Activated CD4-positive, alpha-beta T cell treated with anti-CD3 and anti-CD28 coated beads, Interleukin-2, amount 10 ng/mL, durations not matched to agents 24 days and 14 days (primary cell): ENCODE measurements at regions not wholly inside any gene's neighbourhood (a gene's known extent, or its start where the extent isn't known, plus 50 kb on each side); places are given as distances from the start of the nearest gene placed in this dataset.
"Not testable (repeated sequence)": the region's sequence is repeated elsewhere in the genome, so short reads cannot be mapped to it uniquely, and the experiment has no call there.

Experiments
- DNase-seq: peaks from one replicate; pipeline ENCODE4 v3.0.0; 2022
- H3K27ac Mint-ChIP-seq: one replicate; pipeline ENCODE4 v1.8.0; 2022; ENCODE audit warnings: mild to moderate bottlenecking, mixed read lengths
- H3K27me3 Mint-ChIP-seq: one replicate; pipeline ENCODE4 v1.8.0; 2022; ENCODE audit warnings: mixed read lengths
- H3K36me3 Mint-ChIP-seq: one replicate; pipeline ENCODE4 v1.8.0; 2022; ENCODE audit warnings: low read depth, mild to moderate bottlenecking, mixed read lengths
- H3K4me1 Mint-ChIP-seq: one replicate; pipeline ENCODE4 v1.8.0; 2021; ENCODE audit warnings: mixed read lengths
- H3K4me3 Mint-ChIP-seq: one replicate; pipeline ENCODE4 v1.8.0; 2022; ENCODE audit warnings: mild to moderate bottlenecking, moderate library complexity, mixed read lengths
- H3K9me3 Mint-ChIP-seq: one replicate; pipeline ENCODE4 v1.8.0; 2021; ENCODE audit warnings: mixed read lengths
- intact Hi-C: fragments of 100-400 bp; cut with micrococcal nuclease; formaldehyde crosslinking; loops from one replicate; pipeline ENCODE4 v1.15.1; 2023

DNA sequence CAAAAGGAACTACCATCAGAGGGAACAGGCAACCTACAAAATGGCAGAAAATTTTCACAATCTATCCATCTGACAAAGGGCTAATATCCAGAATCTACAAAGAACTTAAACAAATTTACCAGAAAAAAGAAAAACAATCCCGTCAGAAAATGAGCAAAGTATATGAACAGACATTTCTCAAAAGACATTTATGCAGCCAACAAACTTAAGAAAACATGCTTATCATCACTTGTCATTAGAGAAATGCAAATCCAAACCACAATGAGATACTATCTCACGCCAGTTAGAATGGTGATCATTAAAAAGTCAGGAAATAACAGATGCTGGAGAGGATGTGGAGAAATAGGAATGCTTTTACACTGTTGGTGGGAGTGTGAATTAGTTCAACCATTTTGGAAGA lies 516.2 kb downstream of the NFIB start:
- H3K27me3 Mint-ChIP-seq, H3K27ac Mint-ChIP-seq, intact Hi-C loops, DNase-seq, H3K4me3 Mint-ChIP-seq, H3K9me3 Mint-ChIP-seq, H3K4me1 Mint-ChIP-seq, H3K36me3 Mint-ChIP-seq: not testable (repeated sequence)

DNA sequence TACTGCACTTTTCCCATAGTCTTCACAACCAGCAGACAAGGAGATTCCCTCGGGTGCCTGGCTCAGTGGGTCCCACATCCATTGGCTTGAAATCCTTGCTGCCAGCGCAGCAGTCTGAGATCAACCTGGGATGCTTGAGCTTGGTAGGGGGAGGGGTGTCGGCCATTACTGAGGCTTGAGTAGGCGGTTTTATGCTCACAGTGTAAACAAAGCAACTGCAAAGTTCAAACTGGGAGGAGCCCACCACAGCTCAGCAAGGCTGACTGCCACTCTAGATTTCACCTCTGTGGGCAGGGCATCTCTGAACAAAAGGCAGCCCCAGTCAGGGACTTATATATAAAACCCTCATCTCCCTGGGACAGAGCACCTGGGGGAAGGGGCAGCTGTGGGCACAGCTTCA lies 512.3 kb upstream of the MPDZ start:
- Mint-ChIP-seq H3K4me1 (no peaks in the 10 kb centered on the region), H3K27me3 (no peaks in the 10 kb centered on the region), H3K27ac (no peak overlapping the region), H3K36me3 (no peaks in the 10 kb centered on the region), H3K9me3 (peaks cover 3% of the 10 kb centered on the region), H3K4me3 (no peak overlapping the region)
- intact Hi-C loops = no loop called here
- no peak for DNase-seq

DNA sequence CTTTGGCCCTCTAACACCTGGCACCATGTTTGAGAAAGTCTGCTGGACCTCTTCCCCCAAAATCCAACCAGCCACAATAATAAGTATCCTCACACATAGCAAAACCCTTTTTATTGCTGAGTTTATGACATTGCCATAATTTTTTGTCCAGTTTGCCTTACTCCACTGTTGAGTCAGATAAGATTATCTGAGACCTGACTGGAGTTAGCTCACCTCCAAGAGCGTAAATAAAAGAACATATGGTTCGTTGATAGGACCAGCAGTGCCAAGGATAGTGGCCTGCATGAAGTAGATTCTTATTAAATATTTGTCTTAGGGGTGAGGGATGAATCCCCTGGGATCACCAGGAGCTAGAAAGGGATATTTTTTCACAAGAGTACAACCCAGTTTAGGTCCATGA lies 510.6 kb upstream of the MPDZ start:
- H3K4me3 Mint-ChIP-seq = no peak overlapping the region
- H3K4me1 Mint-ChIP-seq = no peaks in the 10 kb centered on the region
- intact Hi-C loops = no loop called here
- H3K36me3 Mint-ChIP-seq = no peaks in the 10 kb centered on the region
- H3K27ac Mint-ChIP-seq = no peak overlapping the region
- no peaks in the 10 kb centered on the region for H3K27me3 Mint-ChIP-seq
- H3K9me3 Mint-ChIP-seq = peaks cover 3% of the 10 kb centered on the region
- DNase-seq = no peak

DNA sequence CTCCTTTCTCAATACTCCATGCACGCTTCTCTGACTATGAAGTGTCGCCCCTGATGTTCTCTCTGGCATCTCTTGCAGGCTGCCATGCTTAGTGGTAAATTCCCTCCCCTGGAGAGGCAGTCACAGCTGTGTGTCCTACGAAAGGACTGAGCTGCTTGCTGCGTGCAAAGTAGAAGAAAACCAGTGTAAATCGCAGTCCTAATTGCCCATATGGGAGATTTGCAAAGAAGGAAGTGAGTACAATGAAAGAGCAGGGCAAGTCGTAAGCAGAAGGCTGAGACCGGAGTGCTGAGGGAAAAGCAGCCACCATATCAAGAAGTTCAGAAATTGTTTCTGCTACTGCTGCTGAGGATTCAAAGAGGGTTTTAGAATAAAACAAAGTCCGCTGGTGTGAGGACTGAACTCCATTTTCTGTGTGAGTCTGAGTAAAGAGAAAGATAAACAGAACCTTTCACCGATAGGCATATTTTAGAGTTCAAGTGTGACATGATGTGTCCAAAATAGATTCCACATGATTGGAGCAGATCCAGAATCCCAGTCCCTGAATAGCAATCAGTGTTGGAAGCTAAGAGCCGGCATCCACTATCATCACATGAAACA lies 507.8 kb upstream of the MPDZ start:
- Mint-ChIP-seq H3K27me3 (no peaks in the 10 kb centered on the region), H3K4me1 (no peaks in the 10 kb centered on the region), H3K4me3 (no peak overlapping the region), H3K9me3 (no peaks in the 10 kb centered on the region), H3K27ac (no peak overlapping the region), H3K36me3 (no peaks in the 10 kb centered on the region)
- no peak for DNase-seq
- intact Hi-C loops = no loop called here

DNA sequence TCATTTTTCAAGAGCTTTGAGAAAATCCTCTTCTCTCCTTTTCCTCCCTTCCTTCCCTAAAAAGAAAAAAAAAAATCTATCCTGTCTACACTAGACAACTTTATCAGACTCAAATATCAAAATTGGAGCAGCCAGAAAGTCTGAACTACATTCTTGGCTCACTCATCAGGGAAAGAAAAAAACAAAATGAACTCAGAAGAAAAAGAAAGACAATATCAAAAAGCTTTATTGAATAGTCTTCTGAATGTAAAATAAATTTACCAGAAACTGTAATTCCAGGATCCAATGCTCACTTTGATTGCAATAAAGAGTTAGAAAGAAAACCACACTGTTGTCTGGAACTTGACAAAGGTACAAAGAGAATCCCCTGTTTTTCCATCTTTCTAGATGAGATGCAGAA lies 507.2 kb upstream of the MPDZ start:
- intact Hi-C loops = no loop called here
- no peaks in the 10 kb centered on the region for H3K27me3 Mint-ChIP-seq
- no peaks in the 10 kb centered on the region for H3K36me3 Mint-ChIP-seq
- H3K27ac Mint-ChIP-seq = no peak overlapping the region
- H3K4me3 Mint-ChIP-seq = no peak overlapping the region
- no peaks in the 10 kb centered on the region for H3K9me3 Mint-ChIP-seq
- H3K4me1 Mint-ChIP-seq = no peaks in the 10 kb centered on the region
- DNase-seq = no peak

DNA sequence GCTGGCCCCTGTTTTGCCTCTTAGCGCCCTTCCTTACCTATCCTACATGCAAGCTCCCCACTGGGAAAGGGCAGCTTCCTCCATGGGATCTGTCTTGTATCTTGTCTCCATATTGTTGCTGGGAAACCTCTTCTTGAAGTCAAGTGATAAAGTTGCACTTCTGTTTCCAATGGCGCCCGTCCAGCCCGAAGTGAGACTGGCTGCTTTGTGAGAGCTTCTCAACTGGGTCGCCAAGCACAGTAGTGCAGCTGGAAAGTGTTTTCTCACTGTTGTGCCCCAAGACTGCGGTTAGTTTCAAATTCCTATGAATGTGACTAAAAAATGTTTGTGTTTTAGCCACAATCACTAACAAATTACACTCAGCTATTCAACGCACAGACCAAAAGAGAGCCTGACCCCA lies 506.6 kb upstream of the MPDZ start:
- H3K36me3 Mint-ChIP-seq = no peaks in the 10 kb centered on the region
- no peaks in the 10 kb centered on the region for H3K9me3 Mint-ChIP-seq
- H3K4me3 Mint-ChIP-seq = no peak overlapping the region
- H3K27me3 Mint-ChIP-seq = no peaks in the 10 kb centered on the region
- no peaks in the 10 kb centered on the region for H3K4me1 Mint-ChIP-seq
- no peak for DNase-seq
- no peak overlapping the region for H3K27ac Mint-ChIP-seq
- intact Hi-C loops = no loop called here

DNA sequence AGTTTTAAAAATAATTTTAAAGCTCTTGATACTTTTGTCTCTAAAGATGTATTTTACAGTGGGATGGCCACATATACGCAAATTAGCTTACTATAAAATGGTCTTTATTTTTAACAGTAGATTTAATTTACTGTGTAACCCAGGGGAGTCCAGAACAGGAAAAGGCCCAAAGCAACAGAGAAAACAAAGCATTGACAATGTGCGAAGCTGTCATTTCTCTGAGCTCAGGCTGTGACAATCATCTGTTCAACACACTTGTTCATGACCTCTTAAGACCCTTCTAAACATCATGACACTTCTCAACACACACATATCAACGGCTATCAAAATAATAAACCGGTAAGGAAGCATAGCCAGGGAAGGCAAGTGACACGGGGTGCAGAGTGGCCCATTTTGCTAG lies 499.6 kb upstream of the MPDZ start:
- Mint-ChIP-seq H3K36me3 (no peaks in the 10 kb centered on the region), H3K27me3 (no peaks in the 10 kb centered on the region), H3K4me3 (no peak overlapping the region), H3K4me1 (no peaks in the 10 kb centered on the region), H3K9me3 (no peaks in the 10 kb centered on the region), H3K27ac (no peak overlapping the region)
- DNase-seq = no peak
- intact Hi-C loops = no loop called here

DNA sequence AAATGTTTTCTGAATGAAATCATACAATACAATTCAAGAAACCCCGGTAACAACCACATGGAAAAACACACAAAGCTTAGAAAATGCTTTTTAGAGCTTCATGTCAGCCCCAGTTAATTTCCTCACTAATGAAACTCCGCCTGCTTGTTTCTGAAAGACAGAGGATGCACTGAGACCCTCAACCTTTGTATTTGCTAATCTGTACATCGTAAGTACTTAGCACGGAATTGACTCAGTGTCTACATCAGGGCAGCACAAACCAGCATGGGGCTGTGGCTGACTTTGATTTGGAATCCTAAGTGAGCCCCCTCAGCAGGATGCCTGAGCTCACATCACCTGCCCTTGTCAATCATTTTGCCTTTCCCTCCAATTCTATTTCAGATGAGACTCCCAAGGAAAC lies 499.1 kb upstream of the MPDZ start:
- no peaks in the 10 kb centered on the region for H3K9me3 Mint-ChIP-seq
- no peak overlapping the region for H3K4me3 Mint-ChIP-seq
- H3K4me1 Mint-ChIP-seq = no peaks in the 10 kb centered on the region
- intact Hi-C loops = no loop called here
- DNase-seq = no peak
- no peaks in the 10 kb centered on the region for H3K36me3 Mint-ChIP-seq
- no peak overlapping the region for H3K27ac Mint-ChIP-seq
- H3K27me3 Mint-ChIP-seq = no peaks in the 10 kb centered on the region

DNA sequence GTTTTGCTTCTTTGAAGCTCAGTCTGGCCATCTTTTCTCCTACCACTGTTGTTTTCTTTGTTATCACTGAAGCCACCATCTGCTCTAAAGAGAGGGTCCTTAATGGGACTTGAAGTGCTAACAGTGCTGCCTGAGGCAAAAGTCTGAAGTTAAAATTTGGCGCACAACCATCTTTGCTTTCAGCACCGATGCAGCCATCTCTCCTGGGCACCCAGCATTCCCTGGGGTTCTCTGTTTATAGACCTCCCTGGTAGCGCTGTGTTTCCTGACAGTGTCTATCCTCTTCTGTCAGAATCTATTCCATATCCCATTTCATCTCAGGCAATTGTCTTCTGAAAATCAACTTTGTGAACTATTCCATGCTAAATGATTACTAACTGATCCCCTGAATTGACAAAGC lies 491.5 kb upstream of the MPDZ start:
- no peaks in the 10 kb centered on the region for H3K9me3 Mint-ChIP-seq
- no peaks in the 10 kb centered on the region for H3K36me3 Mint-ChIP-seq
- no peaks in the 10 kb centered on the region for H3K4me1 Mint-ChIP-seq
- no peak overlapping the region for H3K4me3 Mint-ChIP-seq
- no peak for DNase-seq
- no peaks in the 10 kb centered on the region for H3K27me3 Mint-ChIP-seq
- intact Hi-C loops = no loop called here
- H3K27ac Mint-ChIP-seq = no peak overlapping the region

DNA sequence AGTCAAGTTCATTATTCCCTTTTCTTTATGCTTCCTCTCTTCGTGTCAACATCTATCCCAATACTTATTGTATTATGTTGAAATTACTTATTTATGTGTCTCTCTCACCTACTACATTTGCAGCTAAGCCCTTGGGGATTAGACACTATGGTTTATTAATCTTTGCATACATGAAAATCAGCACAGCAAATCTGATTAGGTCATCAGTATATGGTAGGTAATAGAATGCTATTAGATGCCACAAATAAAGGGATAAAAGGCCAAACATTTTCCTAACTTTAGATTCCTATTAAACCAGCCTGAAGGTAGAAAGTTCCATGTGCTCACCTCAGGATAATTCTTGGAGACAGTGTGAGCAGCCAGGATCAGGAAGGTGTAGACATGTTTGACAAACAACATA lies 490.1 kb upstream of the MPDZ start:
- Mint-ChIP-seq H3K27me3 (no peaks in the 10 kb centered on the region), H3K36me3 (no peaks in the 10 kb centered on the region), H3K4me1 (no peaks in the 10 kb centered on the region), H3K4me3 (no peak overlapping the region), H3K27ac (no peak overlapping the region), H3K9me3 (no peaks in the 10 kb centered on the region)
- no peak for DNase-seq
- intact Hi-C loops = no loop called here

DNA sequence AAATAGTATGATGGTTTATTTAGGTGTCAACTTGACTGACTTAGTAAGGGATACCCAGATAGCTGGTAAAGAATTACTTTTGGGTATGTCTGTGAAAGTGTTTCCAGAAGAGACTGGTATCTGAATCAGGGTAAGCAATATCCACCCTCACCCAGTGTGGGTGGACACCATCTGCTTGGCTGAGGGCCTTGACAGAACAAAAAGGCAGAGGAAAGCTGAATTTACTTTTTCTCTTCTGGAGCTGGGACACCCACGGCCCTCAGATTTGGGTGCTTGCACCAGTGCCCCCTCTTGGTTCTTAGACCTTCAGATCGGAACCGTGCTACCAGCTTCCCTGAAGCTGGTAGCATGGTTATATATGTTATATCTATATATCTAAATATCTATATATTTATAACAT lies 489.5 kb upstream of the MPDZ start:
- no peaks in the 10 kb centered on the region for H3K27me3 Mint-ChIP-seq
- H3K36me3 Mint-ChIP-seq = no peaks in the 10 kb centered on the region
- intact Hi-C loops = no loop called here
- H3K4me3 Mint-ChIP-seq = no peak overlapping the region
- H3K27ac Mint-ChIP-seq = no peak overlapping the region
- no peaks in the 10 kb centered on the region for H3K9me3 Mint-ChIP-seq
- H3K4me1 Mint-ChIP-seq = no peaks in the 10 kb centered on the region
- DNase-seq = no peak

DNA sequence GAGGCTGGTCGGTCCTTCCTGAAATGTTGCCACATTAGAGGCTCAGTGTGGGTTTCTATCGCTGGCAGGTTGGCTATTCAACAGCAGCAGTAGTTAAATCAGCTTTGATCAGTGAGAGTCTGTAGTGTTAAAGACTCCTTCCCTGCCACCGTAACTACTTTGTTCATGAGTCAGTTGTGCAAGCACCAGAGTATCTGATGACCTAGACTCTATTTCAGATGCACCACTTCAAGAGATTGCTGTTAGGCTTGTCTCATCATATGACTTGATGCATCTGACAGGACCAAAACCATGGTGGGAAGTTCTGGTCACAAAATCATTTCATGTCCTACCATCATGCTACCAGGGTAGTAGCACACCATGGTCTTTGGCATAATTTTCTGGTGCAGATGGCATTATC lies 482.7 kb upstream of the MPDZ start:
- no peaks in the 10 kb centered on the region for H3K27me3 Mint-ChIP-seq
- no peak for DNase-seq
- H3K4me3 Mint-ChIP-seq = no peak overlapping the region
- H3K9me3 Mint-ChIP-seq = no peaks in the 10 kb centered on the region
- no peak overlapping the region for H3K27ac Mint-ChIP-seq
- H3K4me1 Mint-ChIP-seq = no peaks in the 10 kb centered on the region
- intact Hi-C loops = no loop called here
- H3K36me3 Mint-ChIP-seq = no peaks in the 10 kb centered on the region

DNA sequence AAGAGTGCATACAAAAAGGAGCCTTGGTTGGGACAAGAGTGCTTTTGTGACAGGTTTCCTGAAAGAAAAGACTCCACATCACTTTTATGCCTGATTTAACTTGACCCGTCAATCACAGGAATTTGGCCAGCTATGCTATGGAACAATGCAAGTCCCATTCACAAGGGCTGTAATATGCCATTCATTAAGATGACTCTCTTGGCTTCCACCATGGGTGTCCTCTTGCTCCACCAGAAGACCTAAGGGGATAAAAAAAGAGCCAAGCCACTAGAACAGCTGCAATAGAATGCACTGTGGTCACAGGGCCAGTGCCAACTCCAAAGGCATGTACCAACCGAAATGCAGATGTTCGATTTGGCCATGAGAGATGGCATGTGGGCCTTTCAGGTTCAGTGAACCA lies 480.1 kb upstream of the MPDZ start:
- Mint-ChIP-seq H3K4me1 (no peaks in the 10 kb centered on the region), H3K36me3 (no peaks in the 10 kb centered on the region), H3K9me3 (no peaks in the 10 kb centered on the region), H3K27ac (no peak overlapping the region), H3K27me3 (no peaks in the 10 kb centered on the region), H3K4me3 (no peak overlapping the region)
- intact Hi-C loops = no loop called here
- no peak for DNase-seq

DNA sequence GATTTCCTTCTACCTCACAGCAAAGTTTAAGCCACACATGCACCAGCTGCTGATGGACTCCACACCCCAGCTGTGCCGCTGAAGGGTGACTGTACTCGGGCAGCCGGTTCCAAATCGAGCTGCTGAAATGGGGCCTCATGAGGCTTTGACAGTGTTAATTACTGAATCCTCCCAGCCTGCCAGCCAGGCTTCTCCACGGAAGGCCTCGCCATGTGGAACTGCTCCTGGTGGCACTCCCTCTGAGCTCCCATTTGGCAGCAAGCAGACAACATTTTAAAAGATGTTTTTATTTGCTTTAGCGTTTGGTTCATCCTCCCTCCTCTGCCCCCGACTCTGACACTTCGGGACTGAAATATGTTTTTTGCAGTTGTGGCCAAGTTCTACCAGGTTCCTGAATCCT lies 479.4 kb upstream of the MPDZ start:
- DNase-seq = no peak
- Mint-ChIP-seq H3K9me3 (no peaks in the 10 kb centered on the region), H3K36me3 (no peaks in the 10 kb centered on the region), H3K4me1 (no peaks in the 10 kb centered on the region), H3K4me3 (no peak overlapping the region), H3K27me3 (no peaks in the 10 kb centered on the region), H3K27ac (no peak overlapping the region)
- intact Hi-C loops = no loop called here

DNA sequence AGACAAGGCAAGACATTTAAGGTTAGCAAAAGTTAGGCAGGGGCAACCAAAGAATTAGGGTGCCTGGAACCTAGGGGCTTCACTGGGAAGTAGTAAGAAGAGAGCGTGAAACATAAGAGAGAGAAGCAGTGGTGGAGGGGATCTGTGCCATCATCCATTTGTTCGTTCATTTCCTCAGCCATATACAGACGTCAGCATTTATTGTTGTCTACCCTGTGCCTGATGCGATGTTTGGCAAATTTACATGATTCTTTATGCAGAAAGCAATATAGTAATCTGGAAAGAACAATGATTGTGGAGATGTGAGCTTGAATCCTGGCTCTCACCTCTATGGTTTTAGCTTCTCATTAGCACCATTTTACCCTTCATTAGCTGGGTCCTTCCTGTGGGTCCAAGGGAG lies 477.5 kb upstream of the MPDZ start:
- no peaks in the 10 kb centered on the region for H3K9me3 Mint-ChIP-seq
- no peaks in the 10 kb centered on the region for H3K4me1 Mint-ChIP-seq
- no peaks in the 10 kb centered on the region for H3K36me3 Mint-ChIP-seq
- H3K4me3 Mint-ChIP-seq = no peak overlapping the region
- H3K27me3 Mint-ChIP-seq = no peaks in the 10 kb centered on the region
- intact Hi-C loops = no loop called here
- no peak for DNase-seq
- H3K27ac Mint-ChIP-seq = no peak overlapping the region
